Transverse colon (tissue), 4 donors: ENCODE measurements at regions not wholly inside any gene's neighbourhood (a gene's known extent, or its start where the extent isn't known, plus 50 kb on each side); places are given as distances from the start of the nearest gene placed in this dataset.

Experiments
- DNase-seq: peaks from one replicate; pipeline ENCODE4 v3.0.0-alpha.2; 2019
- H3K27ac ChIP-seq, 4 donors: fragments of 200-600 bp; sonication (generic); 2 replicates each; pipeline ENCODE4 v1.5.1; 2016 to 2018; ENCODE audit warnings: inconsistent platforms in 4 of 4
- H3K27me3 ChIP-seq: fragments of 200-600 bp; sonication (generic); 2 replicates; pipeline ENCODE4 v1.5.1; 2017; ENCODE audit warnings: inconsistent platforms
- H3K36me3 ChIP-seq, 4 donors: fragments of 200-600 bp; sonication (generic); 2 replicates each; pipeline ENCODE4 v1.5.1; 2017 to 2019; ENCODE audit warnings: inconsistent platforms in 4 of 4
- H3K4me1 ChIP-seq, 4 donors: fragments of 200-600 bp; sonication (generic); 2 replicates each; pipeline ENCODE4 v1.5.1; 2017 to 2020; ENCODE audit warnings: inconsistent platforms in 4 of 4
- H3K4me3 ChIP-seq, 4 donors: fragments of 200-600 bp; sonication (generic); 1 replicate in 1 of 4; 2 replicates in 3 of 4; pipeline versions ENCODE4 v1.5.1 to v1.6.1; 2017 to 2019; ENCODE audit warnings: inconsistent platforms in 4 of 4
- H3K9me3 ChIP-seq, 2 donors: fragments of 200-600 bp; sonication (generic); 2 replicates each; pipeline ENCODE4 v1.5.1; 2017 to 2019; ENCODE audit warnings: inconsistent platforms in 2 of 2
- EP300 ChIP-seq: sonication (generic); formaldehyde crosslinking; IDR thresholded peaks from one replicate; pipeline ENCODE4 v1.6.1; 2017; ENCODE audit warnings: antibody characterized with exemption, low read depth
- POLR2A ChIP-seq: fragments of 450-650 bp; IDR thresholded peaks from one replicate; pipeline ENCODE4 v1.6.1; 2016; ENCODE audit warnings: antibody characterized with exemption, mild to moderate bottlenecking, moderate library complexity
- POLR2AphosphoS5 ChIP-seq, 3 donors: sonication (generic); formaldehyde crosslinking; IDR thresholded peaks; one replicate each; pipeline ENCODE4 v1.6.1; 2016; ENCODE audit warnings: antibody characterized with exemption in 3 of 3
- WGBS, 2 donors: methylation state at CpG; one replicate each; pipeline ENCODE4 v1.1.5; 2018; ENCODE audit warnings: low coverage in 1 of 2; 5-methylcytosine and 5-hydroxymethylcytosine counted together
- in situ Hi-C, 4 donors: fragments of 200-750 bp; cut with MboI; loops; one replicate each; pipeline versions ENCODE4 v1.15.0 to v1.15.1; 2017; ENCODE audit warnings: low sequenced_read_pairs in 3 of 4, low pct_ligation_motif_present in 1 of 4, low pct_unique_long_range_greater_than_20kb in 1 of 4
- intact Hi-C: fragments of 100-400 bp; cut with DNase I; formaldehyde crosslinking; loops from one replicate; pipeline ENCODE4 v1.15.1; 2023; ENCODE audit warnings: low total_unique reads
- TF ChIP-seq, protein P1 (sequence below), 5 experiments: fragments of 200-600 bp in 3 of 5; fragments of 450-650 bp in 2 of 5; sonication (generic) in 3 of 5; IDR thresholded peaks; 1 replicate in 2 of 5; 2 replicates in 3 of 5; pipeline ENCODE4 v1.5.1; 2016 to 2017; ENCODE audit warnings: antibody characterized with exemption in 5 of 5, inconsistent platforms in 3 of 5, mild to moderate bottlenecking in 2 of 5, moderate library complexity in 1 of 5

DNA sequence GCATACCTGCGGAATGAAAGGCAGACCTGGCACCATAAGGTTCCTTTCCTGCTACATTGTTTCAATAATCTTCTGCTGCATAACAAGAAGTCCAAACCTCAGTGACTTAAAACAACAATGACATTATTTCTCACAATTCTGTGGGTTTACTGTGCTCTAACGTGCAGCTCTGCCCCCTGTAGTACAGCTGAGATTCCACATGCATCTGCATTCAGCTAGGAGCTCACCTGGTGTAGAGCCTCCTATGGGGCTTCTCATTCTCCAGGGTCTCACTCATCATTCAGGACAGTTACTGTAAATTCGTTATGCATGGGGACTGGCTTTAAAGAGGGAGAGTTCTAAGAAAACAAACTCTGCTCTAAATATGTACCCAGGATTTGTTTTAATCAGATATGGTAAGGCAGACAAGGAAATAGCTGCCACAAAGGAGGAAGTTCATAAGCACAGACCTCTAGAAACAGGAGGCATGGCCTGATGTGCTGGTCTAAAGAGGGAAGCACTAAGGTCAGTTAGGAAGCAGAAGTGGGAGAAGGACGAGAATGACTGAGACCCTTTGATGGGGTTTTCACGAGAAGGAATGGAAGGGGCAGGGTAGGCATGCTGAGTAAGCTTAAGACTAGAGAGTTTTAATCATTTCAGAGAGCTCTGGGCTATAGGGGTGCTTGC, 347.0 kb downstream of the NEK10 start:
- 56 to 70% methylated on average over 2 to 5 of the region's 5 CpGs for WGBS, 2 donors
- in situ Hi-C loops (no loop called here), intact Hi-C loops (no loop called here)
- H3K4me3 ChIP-seq: no peak overlapping the region
- no peaks in the 10 kb centered on the region for H3K36me3 ChIP-seq
- H3K27me3 ChIP-seq: no peaks in the 10 kb centered on the region
- no peak for TF ChIP-seq POLR2A
- TF ChIP-seq, protein P1, sequence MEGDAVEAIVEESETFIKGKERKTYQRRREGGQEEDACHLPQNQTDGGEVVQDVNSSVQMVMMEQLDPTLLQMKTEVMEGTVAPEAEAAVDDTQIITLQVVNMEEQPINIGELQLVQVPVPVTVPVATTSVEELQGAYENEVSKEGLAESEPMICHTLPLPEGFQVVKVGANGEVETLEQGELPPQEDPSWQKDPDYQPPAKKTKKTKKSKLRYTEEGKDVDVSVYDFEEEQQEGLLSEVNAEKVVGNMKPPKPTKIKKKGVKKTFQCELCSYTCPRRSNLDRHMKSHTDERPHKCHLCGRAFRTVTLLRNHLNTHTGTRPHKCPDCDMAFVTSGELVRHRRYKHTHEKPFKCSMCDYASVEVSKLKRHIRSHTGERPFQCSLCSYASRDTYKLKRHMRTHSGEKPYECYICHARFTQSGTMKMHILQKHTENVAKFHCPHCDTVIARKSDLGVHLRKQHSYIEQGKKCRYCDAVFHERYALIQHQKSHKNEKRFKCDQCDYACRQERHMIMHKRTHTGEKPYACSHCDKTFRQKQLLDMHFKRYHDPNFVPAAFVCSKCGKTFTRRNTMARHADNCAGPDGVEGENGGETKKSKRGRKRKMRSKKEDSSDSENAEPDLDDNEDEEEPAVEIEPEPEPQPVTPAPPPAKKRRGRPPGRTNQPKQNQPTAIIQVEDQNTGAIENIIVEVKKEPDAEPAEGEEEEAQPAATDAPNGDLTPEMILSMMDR (IDR thresholded peaks at IDR 0.05): no peak
- TF ChIP-seq EP300: no peak
- TF ChIP-seq POLR2AphosphoS5 (IDR thresholded peaks at IDR 0.05): no peak
- no peaks in the 10 kb centered on the region for H3K9me3 ChIP-seq
- no peak overlapping the region for H3K27ac ChIP-seq
- no peaks in the 10 kb centered on the region for H3K4me1 ChIP-seq
- DNase-seq: no peak

DNA sequence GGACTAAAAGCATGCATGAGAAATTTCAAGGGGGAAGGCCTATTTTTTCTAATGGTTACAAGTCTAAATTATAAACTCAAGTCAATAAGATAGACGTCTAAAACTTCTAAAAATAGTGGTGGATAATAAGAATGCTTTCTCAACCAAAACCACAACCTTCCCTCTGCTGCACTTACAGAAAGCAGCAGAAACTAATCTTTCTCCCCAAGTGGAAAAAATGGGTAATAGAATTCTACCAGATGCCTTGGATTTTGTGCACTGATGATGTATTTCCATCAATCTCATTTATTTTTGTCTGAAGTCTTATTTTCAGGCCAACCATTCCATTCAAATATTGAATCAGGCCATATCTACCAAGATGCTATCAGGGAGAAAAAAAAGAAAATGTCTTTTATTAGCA, 344.7 kb downstream of the NEK10 start:
- WGBS, 2 donors: 33 to 73% methylated on average over 1 of the region's 1 CpG
- DNase-seq: no peak
- H3K27me3 ChIP-seq: no peaks in the 10 kb centered on the region
- in situ Hi-C loops (no loop called here), intact Hi-C loops (no loop called here)
- H3K27ac ChIP-seq: no peak overlapping the region
- no peaks in the 10 kb centered on the region for H3K36me3 ChIP-seq
- H3K4me1 ChIP-seq: no peaks in the 10 kb centered on the region
- no peaks in the 10 kb centered on the region for H3K9me3 ChIP-seq
- no peak overlapping the region for H3K4me3 ChIP-seq
- TF ChIP-seq, protein P1 (IDR thresholded peaks at IDR 0.05): no peak
- no peak for TF ChIP-seq EP300
- TF ChIP-seq POLR2AphosphoS5 (IDR thresholded peaks at IDR 0.05): no peak
- TF ChIP-seq POLR2A: no peak

DNA sequence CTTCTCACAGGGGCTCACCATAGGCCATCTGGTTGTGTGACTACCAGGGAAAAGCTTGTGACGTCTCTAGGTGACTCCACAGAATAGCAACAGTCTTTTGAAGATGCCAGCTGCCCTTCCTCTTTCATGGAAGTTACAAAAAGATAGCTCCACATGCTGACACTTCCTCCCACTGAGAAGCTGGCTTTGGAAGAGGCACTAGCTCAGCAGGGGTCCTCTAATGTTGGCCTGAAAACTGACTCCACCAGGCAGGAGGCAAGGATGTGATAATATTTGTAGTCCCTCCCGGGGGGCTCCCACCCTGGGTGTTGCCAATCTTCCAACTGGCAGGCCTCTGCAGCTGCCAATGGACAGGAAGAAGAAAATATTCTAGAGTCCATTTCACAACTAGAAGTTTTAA, 343.5 kb downstream of the NEK10 start:
- TF ChIP-seq, protein P1 (IDR thresholded peaks at IDR 0.05): no peak
- TF ChIP-seq POLR2AphosphoS5 (IDR thresholded peaks at IDR 0.05) (no peak), EP300 (no peak), POLR2A (no peak)
- intact Hi-C loops: no loop called here
- Histone ChIP-seq H3K9me3 (no peaks in the 10 kb centered on the region), H3K36me3 (no peaks in the 10 kb centered on the region), H3K4me3 (no peak overlapping the region), H3K4me1 (no peaks in the 10 kb centered on the region), H3K27ac (no peak overlapping the region), H3K27me3 (no peaks in the 10 kb centered on the region)
- DNase-seq: no peak
- WGBS, 2 donors: 40 to 68% methylated on average over 1 to 2 of the region's 2 CpGs
- in situ Hi-C loops: no loop called here

DNA sequence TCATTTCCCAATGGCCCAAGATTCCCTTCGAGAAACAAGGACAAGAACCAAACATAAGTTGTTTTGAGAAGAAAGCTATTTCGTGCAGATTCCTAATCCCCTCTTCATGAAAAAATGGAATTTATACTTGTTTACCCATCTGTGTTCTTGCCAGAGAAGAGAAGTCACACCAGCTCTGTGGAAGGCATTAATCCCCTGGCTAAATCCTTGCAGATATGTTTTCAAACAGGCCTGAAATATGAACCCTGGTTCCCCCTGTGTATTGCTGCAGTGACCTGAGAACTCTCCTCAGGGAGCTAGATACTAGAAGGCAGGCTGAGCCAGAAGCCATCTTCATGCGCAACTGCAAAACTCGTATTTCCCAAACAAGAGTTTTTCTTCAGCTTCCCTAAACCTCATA, 337.7 kb downstream of the NEK10 start:
- Histone ChIP-seq H3K36me3 (no peaks in the 10 kb centered on the region), H3K4me1 (no peaks in the 10 kb centered on the region), H3K4me3 (no peak overlapping the region), H3K27me3 (no peaks in the 10 kb centered on the region), H3K9me3 (no peaks in the 10 kb centered on the region), H3K27ac (no peak overlapping the region)
- no peak for DNase-seq
- TF ChIP-seq, protein P1 (IDR thresholded peaks at IDR 0.05): no peak
- peak in 1 of 3 donors; percentile 12 for TF ChIP-seq POLR2AphosphoS5 (IDR thresholded peaks at IDR 0.05)
- intact Hi-C loops: no loop called here
- in situ Hi-C loops: no loop called here
- 61 to 71% methylated on average over 4 of the region's 4 CpGs for WGBS, 2 donors
